ENCODE measurements at regions not wholly inside any gene's neighbourhood (a gene's known extent, or its start where the extent isn't known, plus 50 kb on each side); places are given as distances from the start of the nearest gene placed in this dataset.
"Not testable (repeated sequence)": the region's sequence is repeated elsewhere in the genome, so short reads cannot be mapped to it uniquely, and the experiment has no call there.

GRCh38 chr14:53408175-53408879 is 255.2 kb upstream of the DDHD1 start:
- DNase-seq: no peak
- peaks cover 10% of the 10 kb centered on the region for H3K27me3 ChIP-seq
- H3K9me3 ChIP-seq: no peaks in the 10 kb centered on the region
- no peaks in the 10 kb centered on the region for H3K4me1 ChIP-seq
- TF ChIP-seq CTCF (IDR thresholded peaks at IDR 0.05; ENCODE audit: low read depth, low read length): no peak
- H3K36me3 ChIP-seq: no peaks in the 10 kb centered on the region
- H3K4me3 ChIP-seq (ENCODE audit: low read depth, low read length): no peak overlapping the region

- Histone ChIP-seq H3K9me3 (no peaks in the 10 kb centered on the region), H3K27me3 (peaks cover 10% of the 10 kb centered on the region), H3K4me1 (no peaks in the 10 kb centered on the region), H3K36me3 (no peaks in the 10 kb centered on the region), H3K4me3 (ENCODE audit: low read depth, low read length) (no peak overlapping the region)
- no peak for DNase-seq
- no peak for TF ChIP-seq CTCF (IDR thresholded peaks at IDR 0.05; ENCODE audit: low read depth, low read length)
Observed at GRCh38 chr14:53406519-53406918, 253.4 kb upstream of the DDHD1 start.

GRCh38 chr14:53401646-53402045 is 248.5 kb upstream of the DDHD1 start:
- Histone ChIP-seq H3K9me3 (no peaks in the 10 kb centered on the region), H3K36me3 (no peaks in the 10 kb centered on the region), H3K27me3 (peaks cover 11% of the 10 kb centered on the region; the same call in 1 of the 2 replicates), H3K4me3 (ENCODE audit: low read depth, low read length) (no peak overlapping the region), H3K4me1 (no peaks in the 10 kb centered on the region)
- TF ChIP-seq CTCF (IDR thresholded peaks at IDR 0.05; ENCODE audit: low read depth, low read length): no peak
- no peak for DNase-seq

GRCh38 chr14:53399057-53399456 is 245.9 kb upstream of the DDHD1 start:
- Histone ChIP-seq H3K9me3 (no peaks in the 10 kb centered on the region), H3K4me1 (no peaks in the 10 kb centered on the region), H3K27me3 (peaks cover 9% of the 10 kb centered on the region; the same call in 1 of the 2 replicates), H3K36me3 (no peaks in the 10 kb centered on the region), H3K4me3 (ENCODE audit: low read depth, low read length) (no peak overlapping the region)
- no peak for TF ChIP-seq CTCF (IDR thresholded peaks at IDR 0.05; ENCODE audit: low read depth, low read length)
- no peak for DNase-seq

GRCh38 chr14:53398616-53399015 is 245.5 kb upstream of the DDHD1 start:
- H3K9me3 ChIP-seq: no peaks in the 10 kb centered on the region
- H3K27me3 ChIP-seq: peaks cover 5% of the 10 kb centered on the region; the same call in 1 of the 2 replicates
- TF ChIP-seq CTCF (IDR thresholded peaks at IDR 0.05; ENCODE audit: low read depth, low read length): no peak
- no peak for DNase-seq
- no peaks in the 10 kb centered on the region for H3K36me3 ChIP-seq
- no peaks in the 10 kb centered on the region for H3K4me1 ChIP-seq
- no peak overlapping the region for H3K4me3 ChIP-seq (ENCODE audit: low read depth, low read length)

- not testable (repeated sequence) for H3K27me3 ChIP-seq; H3K4me1 ChIP-seq; H3K9me3 ChIP-seq; H3K36me3 ChIP-seq; DNase-seq; H3K4me3 ChIP-seq (ENCODE audit: low read depth, low read length)
Observed at GRCh38 chr14:53395267-53395666, 242.1 kb upstream of the DDHD1 start.

Data from BE2C (cell line).